ENCODE measurements at regions not wholly inside any gene's neighbourhood (a gene's known extent, or its start where the extent isn't known, plus 50 kb on each side); places are given as distances from the start of the nearest gene placed in this dataset.

DNA sequence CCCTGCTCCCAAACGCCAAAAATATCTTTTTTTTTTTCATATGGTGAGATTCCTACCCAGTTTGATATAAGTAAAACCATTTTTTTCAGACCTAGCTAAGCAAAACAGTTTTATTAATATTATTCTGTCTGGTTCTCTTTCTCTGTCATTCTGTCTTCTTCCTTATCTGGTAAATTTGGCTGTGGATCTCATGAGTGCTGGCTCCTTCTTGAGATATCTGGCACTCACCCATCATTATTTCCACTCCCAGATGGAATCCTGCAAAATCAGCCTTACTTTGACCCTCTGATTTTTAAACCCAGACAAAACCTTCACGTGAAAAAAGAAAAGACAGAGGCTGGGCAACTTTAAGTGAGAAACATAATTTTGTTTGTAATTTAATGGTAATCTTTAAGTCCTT lies 373.6 kb downstream of the NYAP2 start:
- no peak for TF ChIP-seq EZH2 (IDR thresholded peaks at IDR 0.05; ENCODE audit: low read depth, unreplicated experiment)
- no peak for TF ChIP-seq NANOG (IDR thresholded peaks at IDR 0.05; ENCODE audit: borderline replicate concordance)
- no peak for TF ChIP-seq CREB1 (CRISPR knock-in tag; IDR thresholded peaks at IDR 0.05; ENCODE audit: low read depth)
- TF ChIP-seq, protein P1, sequence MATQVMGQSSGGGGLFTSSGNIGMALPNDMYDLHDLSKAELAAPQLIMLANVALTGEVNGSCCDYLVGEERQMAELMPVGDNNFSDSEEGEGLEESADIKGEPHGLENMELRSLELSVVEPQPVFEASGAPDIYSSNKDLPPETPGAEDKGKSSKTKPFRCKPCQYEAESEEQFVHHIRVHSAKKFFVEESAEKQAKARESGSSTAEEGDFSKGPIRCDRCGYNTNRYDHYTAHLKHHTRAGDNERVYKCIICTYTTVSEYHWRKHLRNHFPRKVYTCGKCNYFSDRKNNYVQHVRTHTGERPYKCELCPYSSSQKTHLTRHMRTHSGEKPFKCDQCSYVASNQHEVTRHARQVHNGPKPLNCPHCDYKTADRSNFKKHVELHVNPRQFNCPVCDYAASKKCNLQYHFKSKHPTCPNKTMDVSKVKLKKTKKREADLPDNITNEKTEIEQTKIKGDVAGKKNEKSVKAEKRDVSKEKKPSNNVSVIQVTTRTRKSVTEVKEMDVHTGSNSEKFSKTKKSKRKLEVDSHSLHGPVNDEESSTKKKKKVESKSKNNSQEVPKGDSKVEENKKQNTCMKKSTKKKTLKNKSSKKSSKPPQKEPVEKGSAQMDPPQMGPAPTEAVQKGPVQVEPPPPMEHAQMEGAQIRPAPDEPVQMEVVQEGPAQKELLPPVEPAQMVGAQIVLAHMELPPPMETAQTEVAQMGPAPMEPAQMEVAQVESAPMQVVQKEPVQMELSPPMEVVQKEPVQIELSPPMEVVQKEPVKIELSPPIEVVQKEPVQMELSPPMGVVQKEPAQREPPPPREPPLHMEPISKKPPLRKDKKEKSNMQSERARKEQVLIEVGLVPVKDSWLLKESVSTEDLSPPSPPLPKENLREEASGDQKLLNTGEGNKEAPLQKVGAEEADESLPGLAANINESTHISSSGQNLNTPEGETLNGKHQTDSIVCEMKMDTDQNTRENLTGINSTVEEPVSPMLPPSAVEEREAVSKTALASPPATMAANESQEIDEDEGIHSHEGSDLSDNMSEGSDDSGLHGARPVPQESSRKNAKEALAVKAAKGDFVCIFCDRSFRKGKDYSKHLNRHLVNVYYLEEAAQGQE (IDR thresholded peaks at IDR 0.05; ENCODE audit: unreplicated experiment): no peak
- Mint-ChIP-seq H3K36me3 (ENCODE audit: low read depth) (peaks cover 3% of the 10 kb centered on the region; the same call in 1 of the 3 replicates), H3K9me3 (peaks cover 4% of the 10 kb centered on the region; the same call in 1 of the 3 replicates), H3K27ac (no peak overlapping the region), H3K27me3 (ENCODE audit: insufficient read depth, low read depth, poor library complexity) (no peaks in the 10 kb centered on the region), H3K4me1 (no peaks in the 10 kb centered on the region), H3K4me3 (no peak overlapping the region)
- no peak overlapping the region for H3K4me3 ChIP-seq
- DNase-seq (ENCODE audit: low spot score) (no peak), ATAC-seq (no peak)
- no peak overlapping the region for H2AFZ ChIP-seq
- H3K4me2 ChIP-seq: no peak overlapping the region
- H3K27me3 ChIP-seq (ENCODE audit: insufficient read depth): no peaks in the 10 kb centered on the region
- H3K79me2 ChIP-seq (replicated peaks; ENCODE audit: insufficient read depth): no peaks in the 10 kb centered on the region
- H3K27ac ChIP-seq (ENCODE audit: low read depth): no peak overlapping the region
- no peaks in the 10 kb centered on the region for H3K4me1 ChIP-seq (ENCODE audit: insufficient read depth)
- peaks cover 6% of the 10 kb centered on the region; the same call in 1 of the 2 replicates for H3K9me2 ChIP-seq (ENCODE audit: insufficient read depth)
- no peaks in the 10 kb centered on the region for H3F3A ChIP-seq (replicated peaks; ENCODE audit: low read depth)
- H4K20me1 ChIP-seq (replicated peaks; ENCODE audit: insufficient read depth): no peaks in the 10 kb centered on the region
- H3K36me3 ChIP-seq (ENCODE audit: insufficient read depth): no peaks in the 10 kb centered on the region

DNA sequence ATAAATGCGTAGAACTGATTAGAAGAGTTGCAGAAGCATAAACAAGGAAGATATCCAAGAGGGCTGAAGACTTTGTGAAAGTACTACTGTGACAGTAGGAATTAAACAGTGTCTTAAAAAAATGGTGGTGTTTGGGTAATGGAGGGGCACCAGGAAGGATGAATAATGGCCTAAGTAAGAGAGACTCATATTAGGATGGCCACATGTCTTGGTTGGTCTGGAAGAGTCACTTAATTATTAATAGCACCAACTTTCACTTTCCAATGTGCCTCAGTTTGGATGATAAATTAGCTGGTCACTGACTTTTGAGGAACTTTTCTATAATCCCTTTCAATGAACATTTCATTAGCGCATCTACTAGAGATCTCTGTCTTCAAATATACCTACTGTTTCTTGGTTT lies 372.2 kb downstream of the NYAP2 start:
- peaks cover 7% of the 10 kb centered on the region; the same call in 1 of the 2 replicates for H3K9me2 ChIP-seq (ENCODE audit: insufficient read depth)
- Mint-ChIP-seq H3K4me1 (no peaks in the 10 kb centered on the region), H3K36me3 (ENCODE audit: low read depth) (peaks cover 3% of the 10 kb centered on the region; the same call in 1 of the 3 replicates), H3K4me3 (no peak overlapping the region), H3K9me3 (peaks cover 4% of the 10 kb centered on the region; the same call in 1 of the 3 replicates), H3K27me3 (ENCODE audit: insufficient read depth, low read depth, poor library complexity) (no peaks in the 10 kb centered on the region), H3K27ac (no peak overlapping the region)
- H3K4me3 ChIP-seq: no peak overlapping the region
- H2AFZ ChIP-seq: no peak overlapping the region
- no peaks in the 10 kb centered on the region for H3K79me2 ChIP-seq (replicated peaks; ENCODE audit: insufficient read depth)
- no peaks in the 10 kb centered on the region for H3K36me3 ChIP-seq (ENCODE audit: insufficient read depth)
- no peak overlapping the region for H3K27ac ChIP-seq (ENCODE audit: low read depth)
- H3K4me1 ChIP-seq (ENCODE audit: insufficient read depth): no peaks in the 10 kb centered on the region
- ATAC-seq: no peak
- no peak overlapping the region for H3K4me2 ChIP-seq
- no peak for DNase-seq (ENCODE audit: low spot score)
- no peaks in the 10 kb centered on the region for H4K20me1 ChIP-seq (replicated peaks; ENCODE audit: insufficient read depth)
- H3F3A ChIP-seq (replicated peaks; ENCODE audit: low read depth): no peaks in the 10 kb centered on the region
- no peaks in the 10 kb centered on the region for H3K27me3 ChIP-seq (ENCODE audit: insufficient read depth)
- TF ChIP-seq, protein P2, sequence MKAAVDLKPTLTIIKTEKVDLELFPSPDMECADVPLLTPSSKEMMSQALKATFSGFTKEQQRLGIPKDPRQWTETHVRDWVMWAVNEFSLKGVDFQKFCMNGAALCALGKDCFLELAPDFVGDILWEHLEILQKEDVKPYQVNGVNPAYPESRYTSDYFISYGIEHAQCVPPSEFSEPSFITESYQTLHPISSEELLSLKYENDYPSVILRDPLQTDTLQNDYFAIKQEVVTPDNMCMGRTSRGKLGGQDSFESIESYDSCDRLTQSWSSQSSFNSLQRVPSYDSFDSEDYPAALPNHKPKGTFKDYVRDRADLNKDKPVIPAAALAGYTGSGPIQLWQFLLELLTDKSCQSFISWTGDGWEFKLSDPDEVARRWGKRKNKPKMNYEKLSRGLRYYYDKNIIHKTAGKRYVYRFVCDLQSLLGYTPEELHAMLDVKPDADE (IDR thresholded peaks at IDR 0.05): no peak
- TF ChIP-seq, protein P3, sequence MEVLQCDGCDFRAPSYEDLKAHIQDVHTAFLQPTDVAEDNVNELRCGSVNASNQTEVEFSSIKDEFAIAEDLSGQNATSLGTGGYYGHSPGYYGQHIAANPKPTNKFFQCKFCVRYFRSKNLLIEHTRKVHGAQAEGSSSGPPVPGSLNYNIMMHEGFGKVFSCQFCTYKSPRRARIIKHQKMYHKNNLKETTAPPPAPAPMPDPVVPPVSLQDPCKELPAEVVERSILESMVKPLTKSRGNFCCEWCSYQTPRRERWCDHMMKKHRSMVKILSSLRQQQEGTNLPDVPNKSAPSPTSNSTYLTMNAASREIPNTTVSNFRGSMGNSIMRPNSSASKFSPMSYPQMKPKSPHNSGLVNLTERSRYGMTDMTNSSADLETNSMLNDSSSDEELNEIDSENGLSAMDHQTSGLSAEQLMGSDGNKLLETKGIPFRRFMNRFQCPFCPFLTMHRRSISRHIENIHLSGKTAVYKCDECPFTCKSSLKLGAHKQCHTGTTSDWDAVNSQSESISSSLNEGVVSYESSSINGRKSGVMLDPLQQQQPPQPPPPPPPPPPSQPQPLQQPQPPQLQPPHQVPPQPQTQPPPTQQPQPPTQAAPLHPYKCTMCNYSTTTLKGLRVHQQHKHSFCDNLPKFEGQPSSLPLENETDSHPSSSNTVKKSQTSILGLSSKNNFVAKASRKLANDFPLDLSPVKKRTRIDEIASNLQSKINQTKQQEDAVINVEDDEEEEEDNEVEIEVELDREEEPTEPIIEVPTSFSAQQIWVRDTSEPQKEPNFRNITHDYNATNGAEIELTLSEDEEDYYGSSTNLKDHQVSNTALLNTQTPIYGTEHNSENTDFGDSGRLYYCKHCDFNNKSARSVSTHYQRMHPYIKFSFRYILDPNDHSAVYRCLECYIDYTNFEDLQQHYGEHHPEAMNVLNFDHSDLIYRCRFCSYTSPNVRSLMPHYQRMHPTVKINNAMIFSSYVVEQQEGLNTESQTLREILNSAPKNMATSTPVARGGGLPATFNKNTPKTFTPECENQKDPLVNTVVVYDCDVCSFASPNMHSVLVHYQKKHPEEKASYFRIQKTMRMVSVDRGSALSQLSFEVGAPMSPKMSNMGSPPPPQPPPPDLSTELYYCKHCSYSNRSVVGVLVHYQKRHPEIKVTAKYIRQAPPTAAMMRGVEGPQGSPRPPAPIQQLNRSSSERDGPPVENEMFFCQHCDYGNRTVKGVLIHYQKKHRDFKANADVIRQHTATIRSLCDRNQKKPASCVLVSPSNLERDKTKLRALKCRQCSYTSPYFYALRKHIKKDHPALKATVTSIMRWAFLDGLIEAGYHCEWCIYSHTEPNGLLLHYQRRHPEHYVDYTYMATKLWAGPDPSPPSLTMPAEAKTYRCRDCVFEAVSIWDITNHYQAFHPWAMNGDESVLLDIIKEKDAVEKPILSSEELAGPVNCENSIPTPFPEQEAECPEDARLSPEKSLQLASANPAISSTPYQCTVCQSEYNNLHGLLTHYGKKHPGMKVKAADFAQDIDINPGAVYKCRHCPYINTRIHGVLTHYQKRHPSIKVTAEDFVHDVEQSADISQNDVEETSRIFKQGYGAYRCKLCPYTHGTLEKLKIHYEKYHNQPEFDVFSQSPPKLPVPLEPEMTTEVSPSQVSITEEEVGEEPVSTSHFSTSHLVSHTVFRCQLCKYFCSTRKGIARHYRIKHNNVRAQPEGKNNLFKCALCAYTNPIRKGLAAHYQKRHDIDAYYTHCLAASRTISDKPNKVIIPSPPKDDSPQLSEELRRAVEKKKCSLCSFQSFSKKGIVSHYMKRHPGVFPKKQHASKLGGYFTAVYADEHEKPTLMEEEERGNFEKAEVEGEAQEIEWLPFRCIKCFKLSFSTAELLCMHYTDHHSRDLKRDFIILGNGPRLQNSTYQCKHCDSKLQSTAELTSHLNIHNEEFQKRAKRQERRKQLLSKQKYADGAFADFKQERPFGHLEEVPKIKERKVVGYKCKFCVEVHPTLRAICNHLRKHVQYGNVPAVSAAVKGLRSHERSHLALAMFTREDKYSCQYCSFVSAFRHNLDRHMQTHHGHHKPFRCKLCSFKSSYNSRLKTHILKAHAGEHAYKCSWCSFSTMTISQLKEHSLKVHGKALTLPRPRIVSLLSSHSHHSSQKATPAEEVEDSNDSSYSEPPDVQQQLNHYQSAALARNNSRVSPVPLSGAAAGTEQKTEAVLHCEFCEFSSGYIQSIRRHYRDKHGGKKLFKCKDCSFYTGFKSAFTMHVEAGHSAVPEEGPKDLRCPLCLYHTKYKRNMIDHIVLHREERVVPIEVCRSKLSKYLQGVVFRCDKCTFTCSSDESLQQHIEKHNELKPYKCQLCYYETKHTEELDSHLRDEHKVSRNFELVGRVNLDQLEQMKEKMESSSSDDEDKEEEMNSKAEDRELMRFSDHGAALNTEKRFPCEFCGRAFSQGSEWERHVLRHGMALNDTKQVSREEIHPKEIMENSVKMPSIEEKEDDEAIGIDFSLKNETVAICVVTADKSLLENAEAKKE (CRISPR knock-in tag; IDR thresholded peaks at IDR 0.05): no peak
- TF ChIP-seq CREB1 (CRISPR knock-in tag; IDR thresholded peaks at IDR 0.05; ENCODE audit: low read depth) (no peak), ZNF331 (CRISPR knock-in tag; IDR thresholded peaks at IDR 0.05; ENCODE audit: low read depth) (no peak), JUNB (IDR thresholded peaks at IDR 0.05; ENCODE audit: unreplicated experiment) (no peak), NANOG (IDR thresholded peaks at IDR 0.05; ENCODE audit: borderline replicate concordance) (no peak)
- TF ChIP-seq, protein P4, sequence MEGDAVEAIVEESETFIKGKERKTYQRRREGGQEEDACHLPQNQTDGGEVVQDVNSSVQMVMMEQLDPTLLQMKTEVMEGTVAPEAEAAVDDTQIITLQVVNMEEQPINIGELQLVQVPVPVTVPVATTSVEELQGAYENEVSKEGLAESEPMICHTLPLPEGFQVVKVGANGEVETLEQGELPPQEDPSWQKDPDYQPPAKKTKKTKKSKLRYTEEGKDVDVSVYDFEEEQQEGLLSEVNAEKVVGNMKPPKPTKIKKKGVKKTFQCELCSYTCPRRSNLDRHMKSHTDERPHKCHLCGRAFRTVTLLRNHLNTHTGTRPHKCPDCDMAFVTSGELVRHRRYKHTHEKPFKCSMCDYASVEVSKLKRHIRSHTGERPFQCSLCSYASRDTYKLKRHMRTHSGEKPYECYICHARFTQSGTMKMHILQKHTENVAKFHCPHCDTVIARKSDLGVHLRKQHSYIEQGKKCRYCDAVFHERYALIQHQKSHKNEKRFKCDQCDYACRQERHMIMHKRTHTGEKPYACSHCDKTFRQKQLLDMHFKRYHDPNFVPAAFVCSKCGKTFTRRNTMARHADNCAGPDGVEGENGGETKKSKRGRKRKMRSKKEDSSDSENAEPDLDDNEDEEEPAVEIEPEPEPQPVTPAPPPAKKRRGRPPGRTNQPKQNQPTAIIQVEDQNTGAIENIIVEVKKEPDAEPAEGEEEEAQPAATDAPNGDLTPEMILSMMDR (conservative IDR thresholded peaks at IDR 0.05; ENCODE audit: low read depth in 2 of 2): no peak
